Forelimb muscle (tissue), 1 donor: ENCODE measurements at regions not wholly inside any gene's neighbourhood (a gene's known extent, or its start where the extent isn't known, plus 50 kb on each side); places are given as distances from the start of the nearest gene placed in this dataset.
"Not testable (repeated sequence)": the region's sequence is repeated elsewhere in the genome, so short reads cannot be mapped to it uniquely, and the experiment has no call there.

Experiments
- DNase-seq: peaks from one replicate; pipeline ENCODE4 v3.0.0-alpha.2; 2013; ENCODE audit warnings: low read depth

DNA sequence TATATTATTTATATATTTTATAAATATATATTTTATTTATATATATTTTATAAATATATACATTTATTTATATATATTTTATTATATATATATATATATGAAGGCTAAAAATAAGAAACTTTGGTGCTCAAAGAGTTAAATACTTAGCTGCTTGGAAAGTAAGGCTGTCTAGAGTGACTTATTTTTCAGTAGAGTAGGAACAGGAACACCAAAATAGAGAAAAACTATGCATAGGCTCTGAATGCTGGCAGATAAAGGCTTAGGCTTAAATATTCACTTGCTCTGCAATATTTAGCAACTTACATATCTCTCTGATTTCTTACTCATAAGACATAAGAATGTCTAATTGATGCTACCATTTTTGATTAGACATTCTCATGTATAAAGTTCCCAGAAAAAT, 991.2 kb downstream of the VRK1 start:
- no peak for DNase-seq

DNA sequence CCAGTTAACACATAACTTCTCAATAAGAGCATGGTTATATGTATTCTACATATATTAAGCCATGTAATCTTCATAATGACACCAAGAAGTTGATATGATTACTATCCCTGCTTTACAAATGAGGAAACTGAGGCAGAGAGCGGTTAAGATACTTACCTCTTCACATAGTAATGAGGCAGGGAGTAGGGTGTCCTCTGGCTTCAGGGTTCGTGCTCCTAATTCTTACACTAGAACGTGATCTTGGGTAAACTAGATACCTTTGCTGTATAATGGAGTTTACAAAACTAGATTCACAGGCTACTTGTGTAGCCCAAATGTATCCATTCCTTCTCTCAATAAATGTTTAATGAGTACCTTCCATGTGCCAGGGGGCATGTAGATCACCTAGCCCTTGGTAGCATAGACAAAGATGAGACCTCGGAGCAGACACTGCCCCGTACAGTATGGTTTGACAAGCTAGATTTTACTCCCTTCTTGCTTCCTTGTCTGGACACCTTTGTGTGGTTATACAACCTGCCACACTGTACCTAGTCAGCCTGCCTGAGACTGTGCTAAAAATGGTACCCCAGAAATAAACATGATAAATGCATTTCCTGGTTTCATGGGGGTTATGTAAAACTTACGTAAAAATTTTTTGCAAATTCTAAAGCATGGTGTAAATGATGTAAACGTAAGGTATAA, 991.8 kb downstream of the VRK1 start:
- DNase-seq = no peak

DNA sequence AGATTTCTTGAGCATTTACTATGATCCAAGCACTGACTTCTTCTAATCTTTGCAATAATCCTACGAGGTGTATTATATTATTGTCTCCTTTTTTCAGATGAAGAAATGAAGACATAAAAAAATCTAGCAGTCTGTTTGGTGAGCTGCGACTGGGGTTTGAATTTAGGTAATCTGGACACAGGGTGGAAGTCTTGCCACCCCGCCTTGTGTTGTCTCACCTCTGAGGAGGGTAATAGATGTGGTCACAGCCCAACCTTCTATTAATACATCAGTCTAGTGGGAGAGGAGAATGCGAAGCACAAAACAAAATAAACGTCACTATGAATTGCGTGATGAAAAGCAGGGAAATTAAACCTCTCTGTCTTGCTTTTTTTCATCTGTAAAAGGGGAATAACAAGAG, 993.9 kb downstream of the VRK1 start:
- DNase-seq = no peak

DNA sequence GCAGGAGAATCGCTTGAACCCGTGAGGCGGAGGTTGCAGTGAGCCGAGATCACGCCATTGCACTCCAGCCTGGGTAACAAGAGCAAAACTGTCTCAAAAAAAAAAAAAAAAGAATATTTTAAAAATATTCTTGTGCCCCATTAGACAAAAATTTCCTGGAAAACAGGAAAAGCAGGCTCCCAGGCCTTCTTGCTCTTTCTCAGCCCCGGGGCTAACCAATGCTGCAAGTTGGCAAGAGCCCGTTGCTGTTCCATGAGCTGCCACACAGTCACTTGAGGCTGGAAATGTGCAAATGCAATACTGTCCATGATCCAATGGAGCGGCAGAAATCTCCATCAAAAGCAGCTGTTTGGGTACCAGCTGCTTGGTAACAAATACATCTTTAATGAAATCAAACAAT, 994.7 kb downstream of the VRK1 start:
- DNase-seq = no peak

DNA sequence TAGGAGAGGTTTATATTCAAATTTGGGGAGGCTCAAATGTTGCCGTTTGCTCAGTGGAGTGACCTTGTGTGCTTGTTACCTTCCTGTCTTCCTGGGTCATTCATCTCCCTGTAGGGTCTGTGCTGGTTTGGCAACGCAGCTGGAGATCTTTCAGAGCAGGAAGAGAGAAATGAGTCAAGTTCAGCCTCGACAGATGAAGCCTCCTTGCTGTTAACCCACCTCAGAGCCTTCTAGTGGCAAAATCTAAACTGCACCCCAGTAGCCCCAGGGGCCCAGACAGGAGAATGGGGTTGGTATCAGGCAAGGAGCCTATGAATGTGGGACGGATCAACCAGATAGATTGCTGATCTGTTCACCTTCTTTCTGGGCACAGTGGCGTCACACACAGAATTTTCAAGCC, 999.3 kb downstream of the VRK1 start:
- no peak for DNase-seq

DNA sequence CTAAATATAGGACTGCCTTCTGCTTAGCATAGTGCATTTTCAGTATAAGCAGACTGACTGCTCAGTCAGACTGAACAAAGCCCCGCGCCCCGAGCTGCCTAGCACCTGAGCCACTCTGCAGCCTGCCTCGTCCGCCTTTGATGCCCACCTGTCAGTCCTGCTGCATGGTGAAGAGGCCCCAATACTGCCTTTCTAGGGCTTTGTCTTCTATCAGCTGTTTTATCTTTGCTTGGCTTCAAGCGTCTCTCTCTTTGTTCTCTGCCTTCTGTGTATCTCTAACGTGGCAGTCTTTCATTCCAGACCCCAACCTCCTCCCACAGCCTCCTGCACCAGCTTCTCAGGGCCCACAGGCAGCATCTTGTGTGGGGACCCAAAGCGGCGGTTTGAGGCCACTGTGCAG, 1001.0 kb downstream of the VRK1 start:
- no peak for DNase-seq

DNA sequence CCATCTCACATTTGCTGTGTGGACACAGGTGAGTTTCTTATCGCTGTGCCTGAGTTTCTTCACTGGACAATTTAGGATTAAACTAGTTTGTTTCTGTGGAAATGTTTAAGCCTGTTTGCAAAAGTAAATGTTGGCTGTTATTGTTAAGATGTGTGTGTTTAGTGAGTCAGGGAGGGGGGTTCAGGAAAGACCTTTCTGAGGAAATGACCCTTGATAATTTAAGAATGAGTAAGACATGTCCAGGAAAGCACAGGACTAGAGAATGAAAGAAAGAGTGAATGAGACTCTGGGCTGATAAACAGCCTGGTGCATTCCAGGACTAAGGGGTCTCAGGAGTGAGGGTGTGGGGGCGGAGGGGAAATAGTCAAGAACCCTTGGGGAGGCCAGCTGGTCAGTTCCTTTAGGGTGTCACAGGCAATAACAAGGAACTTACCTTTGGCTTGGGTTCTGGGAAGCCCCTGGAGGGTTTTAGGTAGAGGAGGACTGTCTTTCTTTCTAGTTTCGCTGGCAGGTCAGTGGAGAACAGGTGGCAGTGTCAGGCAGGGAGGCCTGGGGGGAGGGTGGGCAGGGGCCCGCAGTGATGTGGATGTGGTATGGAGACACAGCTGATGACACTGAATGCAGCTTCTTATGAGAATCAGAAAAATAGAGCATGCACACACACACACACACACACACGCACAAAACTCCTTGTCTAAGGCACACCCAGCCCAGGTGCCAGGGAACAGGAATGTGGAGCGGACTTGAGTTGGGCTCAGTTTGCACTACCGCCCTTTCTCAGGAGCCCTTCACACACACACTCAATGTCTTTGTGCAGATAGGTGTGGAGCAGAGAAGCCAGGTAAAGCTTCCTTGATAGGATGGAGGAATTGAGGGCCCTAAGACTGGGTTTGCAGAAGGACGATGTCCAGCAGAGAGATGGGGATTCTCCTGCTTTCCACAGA, 1005.5 kb downstream of the VRK1 start:
- DNase-seq = no peak

DNA sequence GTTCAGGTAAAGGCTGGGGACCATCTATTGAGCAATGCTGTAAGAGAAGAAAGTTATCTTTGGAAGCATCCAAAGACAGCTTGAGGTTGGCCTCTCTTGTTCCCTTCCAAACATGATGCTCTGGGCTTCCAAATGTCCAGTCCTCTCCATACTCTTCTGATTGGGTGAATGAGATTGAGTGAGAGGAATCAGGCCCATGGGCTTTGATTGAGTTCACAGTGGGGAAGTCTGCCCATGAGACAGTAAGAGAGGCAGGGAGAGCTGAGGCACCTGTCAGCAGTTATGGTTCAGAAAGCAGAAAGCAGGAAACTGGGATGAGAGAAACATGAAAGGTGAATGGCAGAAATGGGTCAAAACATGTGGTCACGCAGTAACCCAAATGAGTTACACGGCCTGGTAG, 1006.9 kb downstream of the VRK1 start:
- DNase-seq = no peak

DNA sequence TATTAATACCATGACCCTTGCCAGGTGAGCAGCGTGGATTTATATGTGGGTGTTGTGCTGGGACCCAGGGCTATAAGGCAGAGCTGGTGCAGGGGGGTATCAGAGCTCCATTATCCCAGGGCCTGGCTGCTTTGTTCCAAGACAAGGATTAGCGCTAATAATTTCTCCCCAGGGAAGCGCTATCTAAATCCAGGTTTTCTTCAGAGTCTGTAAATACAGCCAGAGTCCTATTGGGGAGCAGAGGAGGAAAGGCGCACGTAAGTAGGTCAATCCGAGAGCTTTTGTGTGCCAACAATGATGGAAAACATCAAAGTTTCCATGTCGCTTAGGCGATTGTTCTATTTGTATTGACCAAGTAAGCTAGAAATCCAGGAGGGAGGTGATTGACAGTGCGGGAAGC, 1009.7 kb downstream of the VRK1 start:
- DNase-seq = no peak

DNA sequence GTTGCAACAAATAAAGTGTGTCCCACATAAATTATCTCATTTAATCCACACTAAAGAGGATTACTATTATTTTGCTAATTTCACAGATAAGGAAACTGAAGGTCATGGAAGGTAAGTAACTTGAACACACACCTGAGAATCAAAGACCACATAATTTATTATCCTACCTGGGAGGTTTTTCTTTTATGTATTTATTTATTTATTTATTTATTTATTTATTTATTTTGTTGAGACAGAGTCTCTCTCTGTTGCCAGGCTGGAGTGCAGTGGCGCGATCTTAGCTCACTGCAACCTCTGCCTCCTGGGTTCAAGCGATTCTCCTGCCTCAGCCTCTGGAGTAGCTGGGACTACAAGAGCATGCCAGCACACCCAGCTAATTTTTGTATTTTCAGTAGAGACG, 1011.4 kb downstream of the VRK1 start:
- not testable (repeated sequence) for DNase-seq

DNA sequence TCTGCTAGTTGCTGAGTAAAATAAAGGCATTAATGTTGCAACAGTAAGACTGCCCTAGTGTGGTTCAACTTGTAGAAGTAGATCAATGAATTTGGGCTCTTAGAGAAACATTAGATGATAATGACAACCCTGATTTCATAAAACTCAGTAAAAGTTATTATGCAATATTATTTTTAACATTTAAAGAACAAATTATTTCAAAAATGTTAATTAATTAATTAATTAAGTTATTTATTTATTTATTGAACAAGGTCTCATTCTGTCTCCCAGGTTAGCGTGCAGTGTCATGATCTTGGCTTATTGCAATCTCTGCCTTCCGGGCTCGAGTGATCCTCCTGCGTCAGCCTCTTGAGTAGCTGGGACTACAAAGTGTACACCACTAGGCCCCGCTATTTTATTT, 1016.4 kb downstream of the VRK1 start:
- no peak for DNase-seq

DNA sequence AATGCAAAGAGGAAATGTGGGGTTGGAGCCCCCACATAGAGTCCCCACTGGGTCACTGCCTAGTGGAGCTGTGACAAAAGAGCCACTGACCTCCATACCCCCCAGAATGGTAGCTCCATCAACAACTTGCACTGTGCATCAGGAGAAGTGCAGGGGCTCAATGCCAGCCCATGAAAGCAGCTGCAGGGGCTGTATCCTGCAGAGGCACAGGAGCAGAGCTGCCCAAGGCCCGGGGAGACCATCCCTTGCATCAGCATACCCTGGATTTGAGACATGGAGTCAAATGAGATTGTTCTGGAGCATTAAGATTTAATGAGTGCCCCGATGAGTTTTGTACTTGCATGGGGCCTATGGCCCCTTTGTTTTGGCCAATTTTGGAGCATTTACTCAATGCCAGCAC, 1023.6 kb downstream of the VRK1 start:
- DNase-seq = no peak

DNA sequence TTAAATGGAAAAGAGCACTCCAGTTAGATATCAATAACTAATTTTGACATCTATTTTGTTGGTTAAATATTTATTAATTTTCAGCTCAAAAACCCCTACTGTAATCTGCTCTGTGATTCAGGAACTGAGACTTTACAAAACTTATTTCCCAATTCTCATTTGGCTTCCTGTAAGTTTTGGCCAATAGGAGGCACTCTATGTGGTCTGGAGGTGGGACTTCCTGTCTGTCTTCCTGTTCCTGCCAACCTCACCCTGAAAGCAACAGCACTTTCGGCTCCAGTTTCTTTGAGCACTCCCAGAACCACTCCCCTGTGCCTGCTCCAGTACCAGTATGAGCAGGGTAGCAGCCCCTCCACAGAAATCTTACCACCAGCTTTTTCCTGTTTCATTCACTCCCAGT, 1027.0 kb downstream of the VRK1 start:
- DNase-seq = no peak

DNA sequence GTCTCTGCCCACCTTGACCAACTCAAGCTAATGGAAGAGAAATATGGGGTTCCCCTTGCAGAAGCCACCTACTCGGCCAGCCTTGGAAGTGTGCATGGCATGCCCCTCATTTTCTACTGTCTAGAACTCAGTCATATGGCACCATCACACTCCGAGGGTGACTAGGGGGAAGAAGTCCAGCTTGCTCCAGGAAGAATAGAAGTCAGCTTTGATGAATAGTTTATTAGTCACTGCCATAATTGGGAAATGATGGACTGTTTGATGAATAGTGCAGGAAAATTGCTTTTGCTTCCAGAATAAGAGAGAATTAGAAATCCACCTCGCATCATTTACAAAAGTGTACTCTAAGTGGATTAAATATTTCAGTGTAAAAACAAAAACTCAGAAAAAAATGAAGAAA, 1030.6 kb downstream of the VRK1 start:
- DNase-seq = no peak

DNA sequence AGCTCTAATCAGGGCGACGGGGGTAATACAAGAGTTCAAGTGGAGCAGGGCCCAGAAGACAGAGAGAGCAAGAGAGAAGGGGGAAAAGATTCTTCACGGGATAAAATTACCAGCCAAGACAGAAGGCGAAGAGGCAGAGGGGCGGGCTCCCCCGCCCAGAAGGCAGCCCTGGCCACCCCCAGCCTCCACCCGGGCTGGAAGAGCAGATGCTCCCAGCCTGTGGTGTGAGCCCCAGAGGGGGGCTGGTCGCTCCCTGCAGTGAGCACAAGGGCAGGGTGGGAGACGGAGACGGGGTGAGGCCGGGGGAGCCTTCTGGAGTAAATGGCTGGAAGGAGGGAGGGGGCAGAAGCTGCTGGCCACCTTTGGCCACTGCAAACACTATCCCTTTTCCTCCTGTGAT, 1035.6 kb downstream of the VRK1 start:
- DNase-seq = no peak

DNA sequence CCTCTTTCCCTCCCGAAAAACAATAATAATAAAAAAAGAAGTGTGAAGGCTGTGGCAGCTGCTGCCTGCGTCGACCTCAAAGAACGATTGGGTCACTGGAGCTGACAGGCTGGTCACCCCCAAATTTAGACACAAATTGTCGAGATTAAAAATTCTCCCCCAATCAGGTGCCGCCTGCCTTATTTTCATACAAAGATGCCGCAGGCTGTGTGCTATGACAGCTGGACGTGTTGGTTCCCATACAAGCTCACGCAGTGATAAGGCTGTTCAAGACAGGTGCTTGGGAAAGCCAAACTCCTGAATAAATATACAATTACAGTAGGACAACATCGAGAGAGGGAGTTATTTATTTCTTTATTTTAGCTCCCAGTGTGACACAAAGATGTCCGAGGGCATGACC, 1041.8 kb downstream of the VRK1 start:
- no peak for DNase-seq

DNA sequence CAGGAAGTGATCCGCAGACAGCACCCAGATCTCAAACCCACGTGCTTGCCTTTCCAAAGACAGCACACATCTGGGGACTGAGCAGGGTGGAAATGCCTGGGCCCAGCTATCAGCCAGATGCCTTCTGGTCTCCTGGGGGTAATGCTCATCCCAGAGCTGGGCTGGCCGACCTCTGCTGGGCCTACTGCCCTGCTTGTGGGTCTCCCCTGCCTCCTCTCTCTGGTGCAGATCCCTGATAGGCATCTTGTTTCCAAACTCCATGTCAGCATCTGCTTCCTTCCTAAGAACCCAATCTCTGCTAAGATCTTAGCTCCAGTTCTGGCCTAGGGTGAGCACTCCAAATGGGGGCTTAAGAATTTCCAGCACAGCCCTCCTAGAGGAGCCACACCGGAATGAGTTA, 1043.0 kb downstream of the VRK1 start:
- no peak for DNase-seq

DNA sequence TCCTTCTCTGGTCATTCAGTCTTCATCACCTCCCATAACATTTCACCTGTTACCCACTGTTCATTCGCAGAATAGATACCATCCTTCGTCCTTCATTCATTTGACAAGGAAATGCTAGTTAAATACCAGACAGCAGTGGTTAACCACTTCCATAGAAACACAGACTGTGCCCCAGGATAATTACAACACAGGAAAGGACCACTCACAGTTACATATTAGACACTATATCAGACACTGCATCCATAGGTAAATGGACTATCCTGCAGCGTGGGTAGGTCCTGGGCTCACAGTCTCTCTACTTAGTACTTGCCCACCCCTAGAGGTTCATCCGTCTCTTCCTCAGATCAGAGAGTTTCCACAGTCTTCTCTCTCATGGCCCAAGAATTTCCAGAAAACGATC, 1044.6 kb downstream of the VRK1 start:
- DNase-seq = no peak

DNA sequence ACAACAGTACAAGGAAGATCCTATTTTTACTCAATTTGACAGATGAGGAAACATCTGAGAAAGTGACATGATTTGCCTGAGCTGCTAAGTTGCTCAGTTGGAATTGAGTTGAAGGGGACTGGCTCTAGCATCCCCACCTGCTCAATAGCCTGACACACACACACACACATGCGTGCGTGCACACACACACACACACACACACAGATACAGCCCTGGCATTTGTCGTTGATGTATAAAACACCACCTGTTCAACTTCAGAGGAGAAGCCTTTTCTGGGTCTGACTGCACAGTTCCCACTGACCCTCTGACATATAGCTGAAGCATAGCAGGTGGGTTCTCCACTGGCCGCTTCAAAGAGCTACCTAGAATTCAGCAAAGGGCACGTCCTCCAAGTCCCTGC, 1045.9 kb downstream of the VRK1 start:
- no peak for DNase-seq

DNA sequence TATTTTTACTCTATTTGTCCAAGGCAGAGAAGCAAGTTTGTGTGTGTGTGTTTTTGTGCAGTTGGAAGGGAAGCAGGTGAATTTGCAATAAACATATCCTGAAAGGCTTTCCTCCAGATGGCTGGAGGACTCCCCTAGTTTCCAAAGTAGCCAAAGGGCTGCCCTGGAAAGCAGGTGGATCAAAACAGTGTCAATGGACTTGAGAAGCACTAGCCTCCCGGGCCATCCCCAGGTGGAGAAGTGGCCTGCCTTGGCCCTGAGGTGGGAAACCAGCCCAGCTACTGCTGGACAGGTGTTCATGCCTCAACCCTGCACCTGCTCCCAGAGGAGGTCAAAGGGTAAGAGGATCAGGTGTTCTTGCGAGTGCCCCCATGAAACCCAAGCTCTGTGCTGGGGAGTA, 1046.9 kb downstream of the VRK1 start:
- no peak for DNase-seq

DNA sequence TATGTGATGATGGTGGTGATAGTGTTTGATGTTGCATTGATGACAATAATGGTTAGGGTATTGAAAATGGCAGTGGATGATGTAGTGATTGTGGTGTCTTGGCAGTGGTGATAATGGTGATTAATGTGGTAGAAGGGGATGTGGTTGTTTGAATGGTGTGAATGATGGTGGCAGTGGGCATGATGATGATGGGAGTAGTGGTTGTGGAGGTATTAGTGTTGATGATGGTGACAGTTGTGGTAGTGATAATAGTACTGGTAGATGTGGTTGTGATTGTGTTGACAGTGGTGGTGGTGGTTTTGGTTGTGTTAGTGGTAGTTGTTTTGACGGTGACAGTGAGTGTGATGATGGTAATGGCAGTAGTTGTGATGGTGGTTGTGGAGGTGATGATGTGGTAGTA, 1049.0 kb downstream of the VRK1 start:
- DNase-seq = no peak

DNA sequence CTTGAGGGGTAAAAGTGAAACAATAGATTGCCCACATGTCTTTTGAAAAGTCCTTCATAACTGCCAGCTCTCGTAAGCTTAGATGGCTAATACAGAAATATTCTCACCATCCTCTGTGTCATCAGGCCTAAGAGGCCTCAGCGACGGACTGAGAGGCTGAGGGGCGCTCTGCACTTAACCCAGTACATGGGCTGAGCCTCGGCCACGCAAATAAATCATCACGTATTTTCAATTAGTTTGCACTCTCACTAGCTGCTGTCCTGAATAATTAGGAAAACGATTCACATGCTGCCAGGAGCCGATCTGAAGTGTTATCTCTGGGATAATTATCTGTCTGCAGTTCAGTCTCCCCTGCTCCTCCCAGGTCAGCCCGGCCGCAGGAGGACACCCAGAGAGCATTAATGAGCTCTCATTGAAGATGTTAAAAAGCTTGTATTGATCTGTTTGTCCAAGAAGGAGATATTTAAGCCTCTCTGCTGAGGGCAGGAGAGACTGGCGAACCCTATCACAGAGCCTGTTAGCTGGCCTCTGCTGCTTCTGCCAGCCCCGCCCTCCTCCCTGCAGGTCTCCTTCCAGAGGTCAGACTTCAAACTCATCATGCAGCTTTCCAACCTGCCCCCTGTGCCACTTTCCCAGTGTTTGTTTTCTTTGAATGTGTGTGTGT, 1051.3 kb downstream of the VRK1 start:
- DNase-seq = no peak

DNA sequence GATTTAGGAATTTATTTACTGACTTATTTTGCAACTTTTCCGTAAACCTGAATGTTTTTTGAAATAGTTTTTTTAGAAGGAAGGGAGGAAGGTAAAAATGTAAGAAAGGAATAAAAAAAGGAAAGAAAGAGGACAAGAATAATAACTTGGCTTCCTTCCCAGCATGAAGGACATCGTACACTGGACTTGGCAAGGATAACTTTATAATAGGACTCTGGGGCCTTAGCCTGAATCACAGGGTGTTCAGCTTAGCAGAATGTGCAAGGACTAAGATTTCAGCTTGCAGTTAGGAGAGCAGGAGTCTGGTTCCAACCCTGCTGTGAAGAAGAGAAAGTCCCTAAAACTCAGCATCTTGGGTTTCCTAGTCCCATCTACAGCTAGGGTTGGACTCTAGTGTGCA, 1053.3 kb downstream of the VRK1 start:
- peak; percentile 9 for DNase-seq
